NCI-H2196 (cell line): ENCODE measurements at regions not wholly inside any gene's neighbourhood (a gene's known extent, or its start where the extent isn't known, plus 50 kb on each side); places are given as distances from the start of the nearest gene placed in this dataset.
"Not testable (repeated sequence)": the region's sequence is repeated elsewhere in the genome, so short reads cannot be mapped to it uniquely, and the experiment has no call there.

Experiments
- DNase-seq: peaks from one replicate; lab custom pipeline; 2025; ENCODE audit not compliant: unreplicated experiment; lab: John Stamatoyannopoulos, UW

DNA sequence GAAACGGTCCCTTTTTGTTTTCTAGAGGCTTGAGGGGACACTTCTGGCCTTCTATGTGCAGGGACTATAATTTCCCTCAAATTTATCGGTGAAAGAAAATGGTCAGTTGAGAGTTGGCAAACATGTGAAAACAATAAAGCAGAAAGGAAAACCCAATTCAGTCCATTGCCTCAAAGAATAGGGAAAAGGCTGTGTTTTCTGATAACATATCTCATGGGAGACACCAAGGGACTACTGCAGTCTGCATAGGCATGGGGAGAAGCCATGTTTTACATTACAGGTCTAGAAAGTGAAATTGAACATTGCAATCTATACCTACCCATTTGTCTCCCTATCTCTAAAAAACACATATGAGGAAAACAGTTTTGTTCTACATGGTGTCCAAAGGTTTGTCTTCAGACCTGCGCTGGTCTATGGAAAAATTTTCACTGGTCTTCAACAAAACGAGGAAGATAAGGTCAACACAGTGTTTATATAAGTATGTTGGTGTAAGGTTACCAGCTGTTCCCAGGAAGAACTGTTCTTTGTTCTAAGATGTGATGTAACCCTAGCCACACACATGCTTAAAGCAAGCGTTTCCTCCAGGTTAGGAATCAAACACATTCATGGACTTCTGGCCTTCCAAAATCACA is 179.7 kb downstream of the MREG start:
- peak; percentile 64 for DNase-seq

DNA sequence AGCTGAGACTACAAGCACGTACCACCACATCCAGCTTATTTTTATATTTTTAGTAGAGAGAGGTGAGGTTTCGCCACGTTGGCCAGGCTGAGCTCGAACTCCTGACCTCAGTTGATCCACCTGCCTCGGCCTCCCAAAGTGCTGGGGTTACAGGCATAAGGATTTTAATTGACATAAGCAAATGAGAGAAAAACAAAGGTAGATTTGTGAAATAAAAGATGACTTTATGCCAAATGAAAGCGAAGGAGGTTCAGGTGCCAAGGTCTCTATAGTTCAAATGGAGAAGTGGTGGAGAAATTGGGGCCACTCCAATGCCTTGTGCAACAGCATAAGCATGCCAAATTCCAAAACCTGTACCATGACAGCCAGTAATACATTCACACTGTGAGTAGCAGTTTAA is 180.6 kb downstream of the MREG start:
- no peak for DNase-seq

DNA sequence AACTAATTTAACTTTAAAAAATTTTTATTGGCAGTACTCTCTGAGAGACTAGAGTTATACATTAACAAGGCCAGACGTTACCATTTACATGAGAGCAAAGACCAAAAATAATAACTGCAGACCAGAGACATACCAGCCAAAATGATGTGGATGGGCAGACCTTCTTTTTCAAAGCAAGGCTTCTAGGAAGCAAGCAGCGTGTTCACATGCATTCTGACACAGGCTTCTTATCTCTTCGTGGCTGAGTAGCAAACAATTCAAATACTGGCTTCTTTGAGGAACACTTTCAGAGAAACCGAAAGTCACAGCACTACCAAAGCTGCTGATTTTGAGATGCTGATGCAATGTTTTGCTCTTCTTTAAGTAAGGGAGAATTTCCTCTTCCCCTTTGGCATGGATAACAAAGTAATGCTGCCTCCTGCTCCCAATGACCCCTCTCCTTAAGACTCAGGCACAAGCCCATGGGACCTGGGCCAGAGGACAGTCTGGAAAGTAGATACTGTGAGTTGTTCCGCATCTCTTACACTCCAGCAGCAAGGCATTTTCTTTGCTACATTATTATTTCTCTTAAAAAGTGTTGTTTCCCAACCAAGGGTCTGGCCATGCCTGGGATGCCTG is 181.9 kb downstream of the MREG start:
- DNase-seq: no peak

DNA sequence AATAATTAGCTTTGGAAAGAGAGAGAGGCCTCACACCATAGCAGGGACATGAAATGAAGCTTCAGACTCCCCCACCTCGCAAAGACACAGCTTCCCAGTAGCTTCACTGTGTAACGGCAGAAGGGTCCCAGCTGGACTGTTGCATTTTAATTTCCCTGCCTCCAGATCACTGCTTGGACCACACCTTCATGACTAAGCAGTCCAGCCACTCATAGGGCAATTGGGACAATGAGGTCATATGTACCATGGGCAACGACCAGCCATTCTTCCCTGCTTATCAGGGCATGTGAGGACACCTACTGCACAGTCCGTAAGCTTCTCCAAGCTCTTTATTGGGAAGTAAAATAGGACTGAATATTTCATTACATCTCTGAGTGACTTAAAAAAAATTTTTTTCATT is 183.0 kb downstream of the MREG start:
- DNase-seq: no peak

DNA sequence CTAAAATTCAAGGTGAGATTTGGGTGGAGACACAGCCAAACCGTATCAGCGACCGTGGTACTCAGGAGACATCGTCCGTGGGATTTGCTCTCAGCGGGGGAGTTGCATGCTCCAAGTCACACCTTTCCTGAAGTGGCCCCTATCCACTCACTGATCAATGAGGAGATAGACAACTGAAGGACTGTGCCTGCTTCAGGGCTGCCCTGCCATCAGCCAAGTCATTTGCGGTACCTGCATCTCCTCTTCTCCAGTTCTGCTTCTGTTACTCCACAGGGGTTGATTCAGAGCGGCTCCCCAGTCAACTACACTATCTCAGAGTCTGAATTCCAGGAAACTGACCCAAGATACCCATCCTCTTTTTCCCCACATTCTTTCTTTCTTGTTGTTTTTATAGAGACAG is 184.1 kb downstream of the MREG start:
- DNase-seq: no peak

DNA sequence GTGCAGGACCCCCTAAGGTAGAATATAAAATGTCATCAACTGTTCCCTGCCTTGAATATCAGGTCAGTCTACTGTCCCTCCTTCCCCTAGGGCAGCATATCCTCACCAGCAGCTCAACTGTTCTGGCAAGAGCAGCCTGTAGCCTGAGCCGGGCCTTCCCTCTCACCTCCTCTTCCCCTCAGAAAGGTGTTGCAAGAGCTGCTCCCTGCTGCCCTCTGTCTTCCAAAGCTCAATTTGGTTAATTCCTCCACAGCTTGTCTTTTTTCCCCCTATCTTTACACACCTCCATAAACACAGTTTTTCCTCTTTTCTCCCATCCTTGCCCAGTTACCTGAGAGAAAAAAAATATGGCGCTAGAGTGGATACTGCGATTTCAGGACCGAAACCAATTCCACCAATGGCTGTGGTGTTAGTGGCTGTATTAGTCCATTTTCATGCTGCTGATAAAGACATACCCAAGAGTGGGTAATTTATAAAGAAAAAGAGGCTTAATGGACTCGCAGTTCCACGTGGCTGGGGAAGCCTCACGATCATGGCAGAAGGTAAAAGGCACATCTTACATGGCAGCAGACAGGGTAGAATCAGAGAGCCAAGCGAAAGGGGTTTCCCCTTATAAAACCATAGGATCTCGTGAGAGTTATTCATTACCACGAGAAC is 184.7 kb downstream of the MREG start:
- peak; percentile 32 for DNase-seq

DNA sequence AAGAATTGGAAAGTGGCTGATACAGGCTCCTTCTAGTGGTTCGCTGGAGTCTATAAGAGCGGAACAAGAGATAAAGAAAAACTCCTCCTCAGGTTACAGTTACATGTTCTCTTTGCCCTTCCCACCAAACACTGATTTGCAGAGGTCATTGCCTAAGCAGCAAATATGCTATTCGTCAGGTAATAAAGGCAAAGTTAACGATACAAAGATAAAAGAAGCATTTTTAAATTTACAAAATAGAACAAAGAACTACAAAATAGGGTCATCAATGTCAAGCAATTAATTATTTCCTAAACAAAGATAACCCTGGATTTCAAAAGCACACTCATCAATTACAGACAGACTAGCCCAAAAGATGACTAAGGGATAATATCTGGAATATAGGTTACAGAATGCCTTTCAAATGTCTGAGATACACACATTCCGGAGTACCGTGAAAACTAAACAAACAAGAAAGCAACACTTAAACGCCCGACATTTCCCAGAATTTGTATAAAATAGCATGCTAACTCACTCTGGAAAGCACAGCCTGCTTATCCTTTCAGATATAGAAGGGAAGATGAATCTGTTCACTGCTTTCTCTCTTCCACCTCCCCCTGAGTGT is 186.4 kb downstream of the MREG start:
- DNase-seq: no peak

DNA sequence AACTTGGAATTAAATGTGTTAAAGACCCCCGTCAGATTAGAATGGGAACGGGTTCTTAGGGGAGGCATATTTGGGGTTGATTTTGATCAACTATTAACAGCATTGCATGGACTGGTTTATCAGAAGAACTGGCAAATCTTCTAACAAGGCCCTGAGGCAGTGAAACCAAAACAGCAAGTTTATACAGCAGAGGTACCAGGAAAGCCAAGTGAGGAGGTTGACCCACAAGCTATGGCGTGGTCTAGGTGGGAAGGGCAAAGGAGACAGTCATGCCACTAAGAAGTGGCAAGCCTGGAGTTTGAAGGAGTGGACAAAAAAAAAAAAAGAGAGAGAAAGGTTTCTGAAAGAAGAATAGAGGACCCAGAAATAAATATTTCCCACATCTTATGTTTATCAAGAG is 187.0 kb downstream of the MREG start:
- DNase-seq: no peak

DNA sequence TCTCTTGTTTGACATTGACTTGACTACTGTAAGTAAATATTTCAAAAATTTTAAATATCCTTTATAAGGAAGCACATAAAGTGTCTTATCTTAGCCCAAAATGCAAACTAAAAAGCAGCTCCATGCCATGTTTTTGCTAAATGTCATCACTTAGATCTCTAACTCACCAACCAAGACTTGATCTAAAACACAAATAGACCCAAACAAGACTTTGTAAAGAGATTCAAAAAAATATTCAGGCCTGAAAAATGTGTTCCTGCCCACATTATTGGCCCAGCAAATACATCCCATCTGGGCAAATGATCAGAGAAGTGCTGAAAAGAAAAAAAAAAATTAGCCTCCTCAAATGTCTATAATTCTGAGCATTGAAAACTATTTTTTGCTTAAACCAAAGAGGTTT is 187.6 kb downstream of the MREG start:
- no peak for DNase-seq

DNA sequence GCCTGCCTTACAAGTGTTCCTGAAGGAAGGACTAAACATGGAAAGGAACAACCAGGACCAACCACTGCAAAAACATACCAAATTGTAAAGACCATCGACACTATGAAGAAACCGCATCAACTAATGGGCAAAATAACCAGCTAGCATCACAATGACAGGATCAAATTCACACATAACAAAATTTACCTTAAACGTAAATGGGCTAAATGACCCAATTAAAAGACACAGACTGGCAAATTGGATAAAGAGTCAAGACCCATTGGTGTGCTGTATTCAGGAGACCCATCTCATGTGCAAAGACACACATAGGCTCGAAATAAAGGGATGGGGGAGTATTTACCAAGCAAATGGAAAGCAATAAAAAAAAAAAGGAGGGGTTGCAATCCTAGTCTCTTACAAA is 192.1 kb downstream of the MREG start:
- DNase-seq: not testable (repeated sequence)

DNA sequence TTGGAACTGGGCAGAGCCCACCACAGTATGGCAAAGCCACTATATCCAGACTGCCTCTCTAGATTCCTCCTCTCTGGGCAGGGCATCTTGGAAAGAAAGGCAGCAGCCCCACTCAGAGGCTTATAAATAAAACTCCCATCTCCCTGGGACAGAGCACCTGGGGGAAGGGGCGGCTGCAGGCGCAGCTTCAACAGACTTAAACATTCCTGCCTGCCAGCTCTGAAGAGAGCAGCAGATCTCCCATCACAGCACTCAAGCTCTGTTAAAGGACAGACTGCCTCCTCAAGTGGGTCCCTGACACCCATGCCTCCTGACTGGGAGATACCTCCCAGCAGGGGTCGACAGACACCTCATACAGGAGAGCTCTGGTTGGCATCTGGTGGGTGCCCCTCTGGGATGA is 193.6 kb downstream of the MREG start:
- DNase-seq: not testable (repeated sequence)

DNA sequence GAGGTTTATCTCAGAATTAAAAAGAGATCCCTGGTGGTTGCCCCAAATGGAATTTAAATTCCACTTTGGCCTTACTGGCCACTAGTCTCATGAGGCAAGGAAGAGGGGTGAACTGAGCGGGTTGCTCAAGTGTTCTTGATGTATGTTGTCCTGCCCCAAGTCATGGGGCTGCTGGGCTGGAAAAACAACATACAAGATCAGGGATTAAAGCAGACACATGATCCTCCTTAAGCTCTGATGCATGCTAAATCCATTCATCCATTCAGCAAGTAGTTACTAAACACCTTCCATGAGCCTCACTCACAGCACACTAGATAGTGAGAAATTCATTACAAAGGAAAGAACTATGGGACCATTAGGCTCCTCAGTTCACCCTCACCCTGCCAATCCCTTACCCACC is 196.3 kb downstream of the MREG start:
- no peak for DNase-seq

DNA sequence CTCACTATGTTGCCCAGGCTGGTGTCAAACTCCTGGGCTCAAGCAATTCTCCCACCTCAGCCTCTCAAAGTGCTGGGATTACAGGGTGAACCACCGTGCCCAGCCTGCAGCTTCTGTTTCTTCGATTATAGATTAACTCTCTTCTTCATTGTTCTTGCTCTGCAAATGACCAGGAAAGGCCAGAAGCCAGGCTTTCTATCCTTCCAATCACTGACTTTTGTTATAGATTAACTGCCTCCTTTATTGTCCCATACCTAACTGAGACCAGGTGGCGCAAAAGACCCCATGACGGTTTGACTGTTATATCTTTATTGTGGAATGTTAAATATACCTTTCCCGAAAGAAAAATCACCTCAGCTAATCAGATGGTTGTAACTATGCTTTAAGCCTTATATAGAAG is 196.9 kb downstream of the MREG start:
- no peak for DNase-seq

DNA sequence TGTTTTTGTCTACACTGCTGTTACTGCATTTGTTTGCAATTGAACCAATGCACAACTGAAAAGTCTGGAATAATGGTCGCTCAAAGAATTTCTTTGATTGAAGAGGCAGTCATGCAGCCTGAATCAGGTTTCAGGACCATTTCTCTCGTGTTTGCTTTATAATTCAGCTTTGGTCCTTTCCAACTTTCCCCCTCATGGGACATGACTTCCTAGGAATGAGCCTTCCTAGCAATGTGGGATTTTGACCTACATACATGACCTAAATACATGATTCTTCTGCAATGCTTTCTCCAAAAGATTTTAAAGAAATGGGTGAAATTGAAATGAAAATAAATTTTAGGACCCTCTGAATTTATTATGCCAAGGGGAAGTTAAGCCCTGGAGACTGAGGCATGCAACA is 197.4 kb downstream of the MREG start:
- no peak for DNase-seq

DNA sequence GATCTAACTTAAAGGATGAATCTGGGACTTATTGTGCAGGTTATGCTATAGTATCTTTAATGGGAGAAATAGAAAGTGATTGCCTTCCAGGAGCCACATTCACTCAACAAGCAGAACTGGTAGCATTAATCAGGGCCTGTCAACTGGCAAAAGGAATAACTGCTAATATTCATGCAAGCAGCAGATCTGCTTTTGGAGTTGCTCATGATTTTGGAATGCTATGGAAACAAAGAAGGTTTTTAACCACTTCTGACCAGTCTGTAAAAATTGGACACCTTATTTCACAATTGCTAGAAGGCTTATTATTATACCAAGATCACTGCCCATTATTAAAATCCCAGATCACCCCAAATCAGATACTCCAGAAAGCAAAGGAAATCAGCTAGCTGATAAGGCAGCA is 200.4 kb downstream of the MREG start:
- DNase-seq: no peak

DNA sequence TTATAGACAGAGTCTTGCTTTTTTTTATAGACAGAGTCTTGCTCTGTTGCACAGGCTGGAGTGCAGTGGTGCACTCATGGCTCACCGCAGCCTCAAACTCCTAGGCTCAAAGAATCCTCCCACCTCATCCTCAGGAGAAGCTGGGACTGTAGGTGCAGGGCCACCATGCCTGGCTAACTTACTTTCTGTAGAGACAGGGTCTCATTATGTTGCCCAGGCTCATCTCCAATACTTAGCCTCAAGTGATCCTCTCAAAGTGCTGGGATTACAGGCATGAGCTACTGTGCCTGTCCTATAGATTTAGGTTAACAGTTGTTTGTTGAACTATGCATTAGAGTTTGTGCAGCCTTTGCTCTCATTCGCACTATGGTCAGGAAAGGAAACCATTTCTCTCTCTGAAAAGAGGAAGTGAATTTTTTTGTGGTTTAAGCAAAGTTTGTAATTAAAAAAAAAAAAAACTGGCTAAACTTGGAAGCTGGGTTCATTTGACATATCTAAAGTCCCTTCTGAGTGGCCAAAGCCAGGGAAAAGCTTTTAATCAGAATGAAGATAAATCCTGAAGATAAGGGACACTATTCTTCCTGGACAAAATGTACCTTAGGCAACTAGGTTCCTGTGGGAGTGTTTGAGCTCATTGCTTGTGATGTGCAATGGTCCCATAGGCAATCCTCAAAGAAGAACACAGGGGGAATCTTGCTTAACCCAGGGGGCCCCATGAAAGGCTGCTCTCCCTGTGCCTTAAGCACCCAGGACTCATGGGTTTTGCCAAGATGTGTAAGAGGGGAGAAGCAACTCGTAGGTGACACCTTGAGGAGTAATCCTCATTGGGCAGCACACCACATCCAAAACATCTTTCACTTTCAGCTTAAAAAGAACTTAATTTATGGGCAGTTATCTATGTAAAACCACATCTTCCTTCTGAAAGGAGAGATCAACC is 201.7 kb downstream of the MREG start:
- no peak for DNase-seq

DNA sequence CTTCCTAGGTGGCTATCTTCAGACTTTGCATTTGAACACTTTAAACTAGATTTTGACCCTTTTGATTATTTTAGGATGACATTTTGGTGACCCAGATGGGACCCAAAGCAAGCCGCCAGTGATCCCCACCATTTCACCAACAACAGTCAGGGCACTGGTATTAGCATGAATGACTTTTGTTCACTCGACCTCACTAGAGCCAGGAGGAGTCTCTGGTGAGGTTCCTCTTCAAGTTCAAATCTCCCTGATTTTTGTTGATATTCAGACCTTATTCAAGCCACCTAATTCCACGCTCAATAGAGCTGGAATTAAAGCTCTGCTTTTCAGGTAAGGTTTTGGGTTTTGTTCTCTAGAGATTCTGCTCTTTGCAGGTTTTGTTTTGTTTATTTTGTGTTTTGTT is 202.3 kb downstream of the MREG start:
- DNase-seq: no peak

DNA sequence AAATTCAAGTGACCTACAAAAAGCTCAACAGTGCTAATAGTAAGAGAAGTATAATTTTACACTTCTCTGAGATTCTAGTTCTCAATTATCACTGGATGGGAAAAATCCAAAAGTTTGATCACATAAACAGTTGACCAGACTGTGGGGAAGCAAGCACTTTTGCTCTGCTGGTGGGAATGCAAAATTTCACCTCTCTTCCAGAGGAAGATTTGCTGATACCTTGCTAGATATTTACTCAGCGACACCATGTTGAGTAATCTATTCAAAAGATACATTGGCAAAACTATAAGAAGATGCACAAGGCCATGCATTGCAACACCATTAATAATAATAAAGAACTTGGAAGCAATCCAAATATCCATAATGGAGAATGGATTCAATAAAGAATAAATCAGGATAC is 204.4 kb downstream of the MREG start:
- no peak for DNase-seq

DNA sequence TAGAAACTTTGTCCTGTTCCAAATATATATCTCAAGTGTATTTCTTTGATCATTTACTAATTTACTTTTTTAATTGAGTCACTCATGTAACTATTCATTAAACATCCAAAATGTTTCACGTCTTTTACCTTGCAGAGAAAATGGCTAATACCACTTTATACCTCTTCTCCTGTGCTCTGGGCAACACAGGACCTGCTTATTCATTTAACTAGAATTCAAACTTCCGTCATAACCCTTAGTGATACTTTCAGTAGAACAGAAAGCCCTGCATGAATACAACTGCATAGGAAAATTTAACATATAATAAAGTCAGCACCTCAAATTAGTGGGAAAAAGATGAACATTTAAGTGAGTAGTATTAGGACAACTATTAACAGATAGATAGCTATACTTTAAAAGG is 205.2 kb downstream of the MREG start:
- DNase-seq: no peak

DNA sequence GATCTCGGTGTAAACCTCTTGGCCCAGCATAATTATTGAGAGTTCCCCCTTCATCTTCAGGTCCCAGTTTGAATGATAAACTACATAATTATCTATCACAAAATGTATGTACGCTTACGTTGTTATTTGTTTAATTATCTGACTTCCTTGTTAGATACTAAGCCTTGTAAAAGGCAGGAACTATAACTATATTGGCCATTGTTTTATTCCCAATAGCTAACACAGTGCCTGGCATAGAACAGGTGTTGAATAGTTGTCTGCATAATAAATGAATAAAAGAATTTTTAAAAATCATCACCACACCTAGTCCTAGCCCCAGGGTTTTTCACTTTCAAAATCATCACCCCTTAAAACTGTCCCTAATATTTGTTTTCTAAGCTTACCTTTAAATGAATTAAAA is 207.9 kb downstream of the MREG start:
- DNase-seq: no peak

DNA sequence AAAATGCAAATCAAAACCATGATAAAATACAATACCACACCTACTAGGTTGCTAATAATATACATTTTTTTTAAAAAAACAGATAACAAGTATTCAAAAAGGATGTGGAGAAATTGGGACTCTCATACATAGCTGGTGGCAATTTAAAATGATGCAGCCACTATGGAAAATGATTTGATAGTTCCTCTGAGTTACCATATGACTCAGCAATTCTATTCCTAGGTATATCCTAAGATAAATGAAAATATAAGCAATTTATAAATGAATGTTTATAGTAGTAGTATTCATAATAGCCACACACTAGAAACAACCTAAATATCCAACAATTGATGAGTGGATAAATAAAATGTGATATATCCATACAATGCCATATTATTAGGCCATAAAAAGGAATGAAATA is 210.2 kb downstream of the MREG start:
- DNase-seq: no peak
